Kidney (tissue), 13 donors: ENCODE measurements at regions not wholly inside any gene's neighbourhood (a gene's known extent, or its start where the extent isn't known, plus 50 kb on each side); places are given as distances from the start of the nearest gene placed in this dataset.

ENCODE experiments used
- DNase-seq, 5 donors: peaks; one replicate each; pipeline ENCODE4 v3.0.0-alpha.2; 2013 to 2020
- FAIRE-seq: peaks from 2 replicates; lab custom pipeline; 2012; peaks lifted over from hg19 to GRCh38; lab: Jason Lieb, UNC
- H3K27ac ChIP-seq, 2 donors: one replicate each; pipeline ENCODE4 v1.7.0; 2013; ENCODE audit warnings: low read depth in 2 of 2, low read length in 2 of 2, inconsistent platforms in 1 of 2
- H3K27me3 ChIP-seq: one replicate; pipeline ENCODE4 v1.7.1; 2013; ENCODE audit warnings: low read length, inconsistent platforms; ENCODE audit not compliant: control insufficient read depth, insufficient read depth
- H3K36me3 ChIP-seq, 3 donors: one replicate each; pipeline versions ENCODE4 v1.7.0 to v1.7.1; 2013; ENCODE audit warnings: low read length in 3 of 3, control low read depth in 1 of 3, inconsistent platforms in 1 of 3; ENCODE audit not compliant: insufficient read depth in 3 of 3, control insufficient read depth in 2 of 3
- H3K4me1 ChIP-seq, 3 donors: one replicate each; pipeline versions ENCODE4 v1.7.0 to v1.7.1; 2013; ENCODE audit warnings: low read length in 3 of 3, inconsistent platforms in 1 of 3, low read depth in 1 of 3; ENCODE audit not compliant: control insufficient read depth in 2 of 3, insufficient read depth in 2 of 3
- H3K4me3 ChIP-seq, 3 donors: one replicate each; pipeline versions ENCODE4 v1.7.0 to v1.8.1; 2013; ENCODE audit warnings: low read length in 3 of 3, control low read depth in 1 of 3, inconsistent platforms in 1 of 3
- H3K9ac ChIP-seq, 3 donors: one replicate each; pipeline versions ENCODE4 v1.7.0 to v1.7.1; 2013; ENCODE audit warnings: low read length in 3 of 3, control low read depth in 1 of 3, inconsistent platforms in 1 of 3
- H3K9me3 ChIP-seq, 3 donors: one replicate each; pipeline versions ENCODE4 v1.7.0 to v1.7.1; 2013; ENCODE audit warnings: low read length in 3 of 3, control low read depth in 1 of 3, inconsistent platforms in 1 of 3; ENCODE audit not compliant: control insufficient read depth in 2 of 3, insufficient read depth in 1 of 3
- CTCF ChIP-seq: IDR thresholded peaks from 3 replicates; pipeline ENCODE4 v1.5.1; 2012; ENCODE audit warnings: mild to moderate bottlenecking, moderate library complexity, borderline replicate concordance; ENCODE audit not compliant: insufficient read depth; ENCODE audit errors: extremely low read depth
- intact Hi-C: fragments of 100-400 bp; cut with DNase I; formaldehyde crosslinking; loops from one replicate; pipeline ENCODE4 v1.11.1; 2022
- donor health status: control.
- donor health status: control.
- donor health status: control.
- donor health status: control.
- donor health status: control.
- donor health status: DM: yes; HTN: yes; CAD: no.
- donor health status: Normal renal cell carcinoma (clear cell type).

- H3K4me3 ChIP-seq, result no peak overlapping the region
- no peak overlapping the region for H3K9ac ChIP-seq
- intact Hi-C loops, result no loop called here
- DNase-seq (peak in 1 of 5 donors; percentile 40), FAIRE-seq (no peak)
- TF ChIP-seq CTCF, result no peak
- no peaks in the 10 kb centered on the region for H3K27me3 ChIP-seq
- no peak overlapping the region for H3K27ac ChIP-seq
- H3K36me3 ChIP-seq, result no peaks in the 10 kb centered on the region
- peaks cover 0 to 22% (median 3%) of the 10 kb centered on the region in 3 donors for H3K4me1 ChIP-seq
- H3K9me3 ChIP-seq, result no peaks in the 10 kb centered on the region
Observed at GRCh38 chr2:43127941-43128558, 98.4 kb downstream of the ZFP36L2 start.

GRCh38 chr2:43127208-43127940, 99.0 kb downstream of the ZFP36L2 start:
- H3K9me3 ChIP-seq, result no peaks in the 10 kb centered on the region
- H3K27me3 ChIP-seq, result no peaks in the 10 kb centered on the region
- intact Hi-C loops, result no loop called here
- DNase-seq, result peak in 2 of 5 donors; percentile 62 to 88
- H3K4me3 ChIP-seq, result no peak overlapping the region
- H3K36me3 ChIP-seq, result no peaks in the 10 kb centered on the region
- FAIRE-seq, result no peak
- H3K27ac ChIP-seq, result no peak overlapping the region
- H3K4me1 ChIP-seq, result peaks cover 0 to 21% (median 3%) of the 10 kb centered on the region in 3 donors
- peak; percentile 38 for TF ChIP-seq CTCF
- H3K9ac ChIP-seq, result no peak overlapping the region

- no peak for TF ChIP-seq CTCF
- Histone ChIP-seq H3K4me3 (no peak overlapping the region), H3K9ac (no peak overlapping the region), H3K27ac (no peak overlapping the region), H3K27me3 (no peaks in the 10 kb centered on the region), H3K4me1 (peaks cover 0 to 21% (median 3%) of the 10 kb centered on the region in 3 donors), H3K36me3 (no peaks in the 10 kb centered on the region), H3K9me3 (no peaks in the 10 kb centered on the region)
- intact Hi-C loops, result no loop called here
- peak in 1 of 5 donors; percentile 31 for DNase-seq
- FAIRE-seq, result no peak
Observed at GRCh38 chr2:43126817-43127207, 99.6 kb downstream of the ZFP36L2 start.
